ENCODE measurements at regions not wholly inside any gene's neighbourhood (a gene's known extent, or its start where the extent isn't known, plus 50 kb on each side); places are given as distances from the start of the nearest gene placed in this dataset.
A peak's percentile ranks its signal among the peaks of the same experiment; 100 is the strongest.

- 0 out of 6 replicates have a peak overlapping the region, but pooled peaks of 1 of the 2 experiments have one; percentile 24 for H3K27ac ChIP-seq
- peaks cover 63% of the 10 kb centered on the region for H3K9me3 ChIP-seq
- ChIA-PET CTCF (interaction anchor here (0.7 to 1.4 kb wide), 3 partner anchors 9 to 282 kb away, joined by 3 to 5 read pairs (median 3); no protein-coding TSS in a partner anchor), POLR2A (no interaction called here)
- TF ChIP-seq CEBPB (IDR thresholded peaks at IDR 0.05): no peak
- no peak for TF ChIP-seq TP53 (CRISPR knock-in tag; IDR thresholded peaks at IDR 0.05)
- no peak for TF ChIP-seq SREBF2 (IDR thresholded peaks at IDR 0.05)
- TF ChIP-seq ELK1 (IDR thresholded peaks at IDR 0.05; ENCODE audit: low read depth, low read length): no peak
- no peak for TF ChIP-seq RFX5 (IDR thresholded peaks at IDR 0.05)
- no peak for TF ChIP-seq MYC (IDR thresholded peaks at IDR 0.05; ENCODE audit: borderline replicate concordance, low read length)
- TF ChIP-seq FOSB (CRISPR knock-in tag; IDR thresholded peaks at IDR 0.05): no peak
- no peak for TF ChIP-seq HDAC2 (IDR thresholded peaks at IDR 0.05)
- no peak for TF ChIP-seq RNF2 (IDR thresholded peaks at IDR 0.05; ENCODE audit: borderline replicate concordance, low read depth)
- no peak for TF ChIP-seq MAZ (IDR thresholded peaks at IDR 0.05; ENCODE audit: borderline replicate concordance, low read depth, low read length)
- TF ChIP-seq PBX3 (IDR thresholded peaks at IDR 0.05): no peak
- TF ChIP-seq ZC3H11A (IDR thresholded peaks at IDR 0.05): no peak
- TF ChIP-seq POLR2AphosphoS2 (conservative IDR thresholded peaks at IDR 0.05; ENCODE audit: low read length): no peak
- TF ChIP-seq EP300 (IDR thresholded peaks at IDR 0.05): no peak
- no peak overlapping the region for H3K4me2 ChIP-seq
- FAIRE-seq (no peak), ATAC-seq (no peak), DNase-seq (ENCODE audit: low read depth in 1 of 2, low spot score in 1 of 2) (no peak)
- no peak overlapping the region for H3K4me3 ChIP-seq
- no peaks in the 10 kb centered on the region for H3K4me1 ChIP-seq
Measured at GRCh38 chr12:46507766-46508165, 135.2 kb upstream of the SLC38A2 start.

DNA sequence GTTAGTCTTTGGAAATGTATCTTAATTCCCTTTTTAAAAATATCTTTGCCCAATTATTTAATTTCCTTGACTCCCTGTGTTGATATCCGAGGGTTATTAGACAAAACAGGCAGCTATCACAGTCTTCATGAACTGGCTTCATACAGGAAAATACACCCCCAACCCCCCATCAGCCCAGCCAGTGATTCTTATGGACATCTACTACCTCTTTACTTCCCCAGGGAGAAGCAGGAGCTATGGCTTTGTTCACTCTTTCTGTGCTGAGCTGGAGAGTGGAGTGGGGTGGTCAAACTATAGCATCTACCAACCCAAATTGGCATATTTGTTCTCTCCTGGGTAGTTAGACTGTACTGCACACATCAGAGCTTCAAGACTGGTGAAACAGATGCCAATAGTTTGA, 134.4 kb upstream of the SLC38A2 start:
- FAIRE-seq: no peak
- Histone ChIP-seq H3K27ac (no peak overlapping the region), H3K4me3 (no peak overlapping the region), H3K9me3 (peaks cover 64% of the 10 kb centered on the region), H3K4me2 (no peak overlapping the region), H3K4me1 (no peaks in the 10 kb centered on the region)
- TF ChIP-seq POLR2A (IDR thresholded peaks at IDR 0.05; ENCODE audit: low read length): no peak
- no peak for TF ChIP-seq HOXB5 (CRISPR knock-in tag; IDR thresholded peaks at IDR 0.05)
- TF ChIP-seq SMC3 (IDR thresholded peaks at IDR 0.05): no peak
- TF ChIP-seq EHMT2 (IDR thresholded peaks at IDR 0.05; ENCODE audit: low read depth): no peak
- no peak for TF ChIP-seq EHF (CRISPR knock-in tag; IDR thresholded peaks at IDR 0.05)
- TF ChIP-seq, protein P1, sequence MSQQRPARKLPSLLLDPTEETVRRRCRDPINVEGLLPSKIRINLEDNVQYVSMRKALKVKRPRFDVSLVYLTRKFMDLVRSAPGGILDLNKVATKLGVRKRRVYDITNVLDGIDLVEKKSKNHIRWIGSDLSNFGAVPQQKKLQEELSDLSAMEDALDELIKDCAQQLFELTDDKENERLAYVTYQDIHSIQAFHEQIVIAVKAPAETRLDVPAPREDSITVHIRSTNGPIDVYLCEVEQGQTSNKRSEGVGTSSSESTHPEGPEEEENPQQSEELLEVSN (IDR thresholded peaks at IDR 0.05; ENCODE audit: borderline replicate concordance, low read depth): no peak
- TF ChIP-seq MAZ (IDR thresholded peaks at IDR 0.05; ENCODE audit: borderline replicate concordance, low read depth, low read length): no peak
- no peak for TF ChIP-seq RARB (CRISPR knock-in tag; IDR thresholded peaks at IDR 0.05)
- TF ChIP-seq HOXA7 (CRISPR knock-in tag; IDR thresholded peaks at IDR 0.05): no peak
- TF ChIP-seq, protein P2, sequence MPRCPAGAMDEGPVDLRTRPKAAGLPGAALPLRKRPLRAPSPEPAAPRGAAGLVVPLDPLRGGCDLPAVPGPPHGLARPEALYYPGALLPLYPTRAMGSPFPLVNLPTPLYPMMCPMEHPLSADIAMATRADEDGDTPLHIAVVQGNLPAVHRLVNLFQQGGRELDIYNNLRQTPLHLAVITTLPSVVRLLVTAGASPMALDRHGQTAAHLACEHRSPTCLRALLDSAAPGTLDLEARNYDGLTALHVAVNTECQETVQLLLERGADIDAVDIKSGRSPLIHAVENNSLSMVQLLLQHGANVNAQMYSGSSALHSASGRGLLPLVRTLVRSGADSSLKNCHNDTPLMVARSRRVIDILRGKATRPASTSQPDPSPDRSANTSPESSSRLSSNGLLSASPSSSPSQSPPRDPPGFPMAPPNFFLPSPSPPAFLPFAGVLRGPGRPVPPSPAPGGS (IDR thresholded peaks at IDR 0.05): no peak
- no peak for TF ChIP-seq GATA3 (IDR thresholded peaks at IDR 0.05; ENCODE audit: borderline replicate concordance)
- TF ChIP-seq FOXS1 (CRISPR knock-in tag; IDR thresholded peaks at IDR 0.05): no peak
- TF ChIP-seq CTCF (IDR thresholded peaks at IDR 0.05): no peak
- no peak for TF ChIP-seq POLR2AphosphoS2 (conservative IDR thresholded peaks at IDR 0.05; ENCODE audit: low read length)
- no peak for TF ChIP-seq KDM1A (IDR thresholded peaks at IDR 0.05; ENCODE audit: low read depth)
- TF ChIP-seq HEYL (CRISPR knock-in tag; IDR thresholded peaks at IDR 0.05): no peak
- TF ChIP-seq HDAC2 (IDR thresholded peaks at IDR 0.05): no peak
- TF ChIP-seq, protein P3, sequence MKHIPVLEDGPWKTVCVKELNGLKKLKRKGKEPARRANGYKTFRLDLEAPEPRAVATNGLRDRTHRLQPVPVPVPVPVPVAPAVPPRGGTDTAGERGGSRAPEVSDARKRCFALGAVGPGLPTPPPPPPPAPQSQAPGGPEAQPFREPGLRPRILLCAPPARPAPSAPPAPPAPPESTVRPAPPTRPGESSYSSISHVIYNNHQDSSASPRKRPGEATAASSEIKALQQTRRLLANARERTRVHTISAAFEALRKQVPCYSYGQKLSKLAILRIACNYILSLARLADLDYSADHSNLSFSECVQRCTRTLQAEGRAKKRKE (CRISPR knock-in tag; IDR thresholded peaks at IDR 0.05; ENCODE audit: low read depth): no peak
- no peak for DNase-seq (ENCODE audit: low read depth in 1 of 2, low spot score in 1 of 2)
- ChIA-PET POLR2A (no interaction called here), CTCF (interaction anchor here (0.7 to 1.4 kb wide), 3 partner anchors 8 to 281 kb away, joined by 3 to 5 read pairs (median 3); no protein-coding TSS in a partner anchor)
- WGBS (ENCODE audit: missing lambda C conversion rate): 43% methylated on average over 1 of the region's 1 CpG
- ATAC-seq: no peak

Measured in A549 (cell line).